Stromal cell of bone marrow (primary cell): ENCODE measurements at regions not wholly inside any gene's neighbourhood (a gene's known extent, or its start where the extent isn't known, plus 50 kb on each side); places are given as distances from the start of the nearest gene placed in this dataset.
"Not testable (repeated sequence)": the region's sequence is repeated elsewhere in the genome, so short reads cannot be mapped to it uniquely, and the experiment has no call there.

ENCODE experiments used
- DNase-seq: peaks from one replicate; pipeline ENCODE4 v3.0.0-alpha.2; 2012; ENCODE audit warnings: low read depth

- no peak for DNase-seq
Observed at GRCh38 chr1:83511146-83511726, 487.7 kb downstream of the TTLL7 start.

DNA sequence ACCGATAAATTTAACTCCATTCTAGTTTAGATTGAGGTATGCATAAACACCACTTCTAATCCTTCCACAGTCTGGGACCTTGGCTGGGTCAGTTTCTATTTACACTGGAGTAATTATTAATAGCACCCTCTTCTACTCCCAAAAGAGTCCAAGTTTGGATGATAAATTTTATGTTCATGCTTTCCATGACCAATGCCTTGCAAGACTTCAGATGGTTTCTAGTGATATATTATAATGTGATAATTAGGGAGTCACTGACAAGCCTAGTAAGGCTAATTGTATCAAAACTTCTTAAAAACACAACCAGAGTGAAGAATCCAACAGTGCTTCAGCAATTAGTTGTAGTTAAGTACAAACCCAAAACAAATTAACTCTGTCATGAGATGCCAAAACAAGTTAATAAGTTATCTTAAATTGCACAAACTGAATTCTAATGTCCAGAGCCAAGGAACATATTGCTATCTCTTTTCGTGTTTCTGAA lies 489.6 kb downstream of the TTLL7 start:
- DNase-seq = no peak

GRCh38 chr1:83508485-83509151 lies 490.3 kb downstream of the TTLL7 start:
- DNase-seq = peak; percentile 78

GRCh38 chr1:83505148-83505547 lies 493.8 kb downstream of the TTLL7 start:
- DNase-seq = no peak

GRCh38 chr1:83503153-83503552 lies 495.8 kb downstream of the TTLL7 start:
- no peak for DNase-seq

DNA sequence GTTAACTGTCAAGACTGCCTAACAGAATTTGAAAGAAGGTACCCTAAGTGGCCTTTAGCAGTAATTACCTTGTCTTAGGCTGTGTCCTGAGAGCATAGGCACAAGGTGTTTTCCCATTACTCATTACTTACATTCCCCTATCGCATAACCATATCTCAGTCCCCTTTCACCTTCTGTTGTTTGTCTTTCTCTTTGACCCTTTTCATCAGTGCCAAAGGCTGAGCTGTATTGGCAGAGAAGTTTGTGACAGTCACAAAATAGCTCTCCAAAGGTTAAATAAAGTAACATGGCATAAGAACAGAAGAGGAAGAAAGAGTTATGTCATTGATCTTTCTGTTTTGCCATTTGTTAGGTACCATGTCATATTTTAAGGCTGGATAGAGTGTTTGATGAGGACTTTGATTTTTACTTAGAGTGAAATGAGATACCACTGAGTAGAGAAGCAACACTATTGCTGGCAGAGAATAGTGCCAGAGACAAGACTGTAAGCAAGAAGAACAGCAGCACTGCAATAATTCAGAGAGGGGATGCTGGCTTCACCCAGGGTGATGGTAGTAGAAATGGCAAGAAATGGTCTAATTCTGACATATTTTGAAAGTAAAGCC lies 497.8 kb downstream of the TTLL7 start:
- DNase-seq = no peak

GRCh38 chr1:83500531-83500930 lies 498.4 kb downstream of the TTLL7 start:
- no peak for DNase-seq

GRCh38 chr1:83499998-83500397 lies 498.9 kb downstream of the TTLL7 start:
- no peak for DNase-seq

GRCh38 chr1:83497563-83497962 lies 501.4 kb downstream of the TTLL7 start:
- no peak for DNase-seq

DNA sequence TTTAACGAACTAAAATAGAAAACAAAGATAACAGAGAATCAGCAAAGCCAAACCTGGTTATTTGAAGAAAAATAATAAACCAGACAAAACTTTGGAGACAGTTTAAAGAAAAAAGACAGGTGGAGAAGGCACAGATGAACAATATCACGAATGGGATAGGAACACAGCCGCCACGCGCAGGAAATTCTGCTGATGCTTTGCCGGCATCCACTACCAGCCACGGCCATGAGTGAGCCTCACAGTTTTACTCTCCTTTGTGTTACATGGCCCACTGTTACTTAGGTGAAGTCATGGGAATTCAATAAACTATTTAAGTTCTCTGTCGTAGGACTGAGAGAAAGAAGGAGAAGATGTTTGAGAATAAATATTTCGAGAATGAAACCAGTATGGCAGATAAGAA lies 503.4 kb downstream of the TTLL7 start:
- no peak for DNase-seq

DNA sequence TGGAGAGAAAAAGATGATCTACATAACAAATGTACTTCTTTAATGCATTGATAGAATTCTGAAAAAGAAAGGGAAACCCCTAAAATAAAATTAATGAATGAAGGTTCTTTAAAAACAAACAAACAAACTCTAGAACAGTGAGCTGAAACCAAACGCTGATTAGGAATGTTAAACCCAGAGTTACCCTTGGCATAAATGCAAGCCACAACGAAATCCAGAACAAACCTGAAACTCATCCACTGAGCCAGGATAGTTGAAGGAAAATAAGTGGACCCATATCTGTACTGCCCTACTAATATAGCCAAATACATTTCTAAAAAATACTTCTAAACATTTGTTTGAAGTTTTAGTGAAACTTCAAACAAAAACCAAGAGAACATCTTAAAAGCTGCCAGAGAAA lies 505.3 kb downstream of the TTLL7 start:
- no peak for DNase-seq

GRCh38 chr1:83491930-83492329 lies 507.0 kb downstream of the TTLL7 start:
- no peak for DNase-seq

DNA sequence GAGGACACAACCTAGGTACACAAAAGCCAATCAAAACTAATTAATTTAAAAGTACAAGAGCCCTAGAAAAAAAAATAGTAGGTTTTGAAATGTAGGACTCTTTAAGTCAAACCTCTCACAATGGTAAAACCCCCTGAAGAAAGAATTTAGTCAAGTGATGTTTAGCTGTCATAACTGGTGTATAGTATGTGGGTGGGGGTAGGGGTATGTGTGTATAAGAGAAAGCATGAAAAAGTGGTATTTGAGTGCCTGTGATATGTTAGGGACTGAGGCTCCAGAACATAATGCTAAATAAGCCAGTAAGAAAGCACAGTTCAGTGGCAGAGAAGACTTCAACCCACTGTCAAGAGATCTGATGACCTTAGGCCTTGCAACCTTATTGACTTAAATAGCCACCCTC lies 507.9 kb downstream of the TTLL7 start:
- DNase-seq = no peak

DNA sequence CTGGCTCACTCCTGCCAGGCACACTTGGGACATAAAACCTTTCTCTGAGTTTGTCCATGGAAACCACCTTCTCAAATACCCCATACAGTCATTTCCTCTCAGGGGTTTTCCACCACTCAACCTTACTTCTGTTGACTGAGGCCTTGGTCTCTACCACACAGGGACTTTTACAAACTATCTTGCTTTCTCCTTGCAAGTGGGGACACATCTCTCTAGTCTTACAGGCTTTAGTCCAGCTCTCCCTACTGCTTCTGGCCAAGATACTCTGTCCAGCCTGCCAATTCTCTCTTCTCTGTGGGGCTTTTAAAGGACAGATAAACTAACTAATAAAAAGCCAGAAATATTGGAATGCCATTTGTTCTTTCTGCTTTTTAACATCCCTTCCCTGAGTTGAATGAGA lies 510.8 kb downstream of the TTLL7 start:
- not testable (repeated sequence) for DNase-seq

GRCh38 chr1:83487460-83487859 lies 511.5 kb downstream of the TTLL7 start:
- not testable (repeated sequence) for DNase-seq

GRCh38 chr1:83485314-83486019 lies 513.5 kb downstream of the TTLL7 start:
- DNase-seq = not testable (repeated sequence)

DNA sequence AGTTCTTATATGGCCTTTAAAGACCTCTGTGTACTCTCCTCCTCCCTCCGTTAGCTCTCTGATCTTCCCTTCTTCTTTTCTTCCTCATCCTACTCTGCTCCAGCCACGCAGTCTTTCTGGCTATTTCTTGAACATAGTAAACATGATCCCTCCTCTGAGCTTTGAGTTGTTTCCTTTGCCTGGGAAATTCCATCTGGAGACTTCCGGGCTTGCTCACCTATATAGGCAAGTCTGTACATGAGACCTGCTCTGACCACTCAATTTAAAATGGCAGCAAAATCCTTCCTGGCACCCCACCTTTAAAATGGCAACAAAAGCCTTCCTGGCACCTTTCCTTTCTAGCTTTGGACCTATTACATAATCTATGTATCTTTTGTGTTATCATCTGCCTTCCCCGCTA lies 517.6 kb downstream of the TTLL7 start:
- DNase-seq = not testable (repeated sequence)

- not testable (repeated sequence) for DNase-seq
Observed at GRCh38 chr1:83479591-83480239, 519.2 kb downstream of the TTLL7 start.

DNA sequence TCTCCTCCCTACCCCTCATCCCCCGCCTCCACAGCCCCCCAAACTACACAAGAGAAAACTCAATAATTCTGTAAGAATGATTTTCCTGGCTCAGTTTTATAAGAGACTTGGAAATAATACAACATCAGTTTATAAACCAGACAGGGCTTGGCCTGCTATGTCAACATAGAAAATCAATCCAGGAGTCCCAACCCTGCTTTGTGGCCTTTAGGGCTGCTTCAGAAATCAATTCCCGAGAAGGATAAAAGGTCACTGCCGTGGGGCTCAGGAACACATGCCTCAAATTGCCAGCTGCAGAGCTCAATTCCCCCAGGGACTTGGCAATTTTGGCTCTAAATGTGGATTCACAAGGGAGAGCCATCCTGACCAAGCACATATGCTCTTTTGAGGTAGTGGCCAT lies 520.8 kb downstream of the TTLL7 start:
- not testable (repeated sequence) for DNase-seq

GRCh38 chr1:83476518-83476917 lies 522.4 kb downstream of the TTLL7 start:
- not testable (repeated sequence) for DNase-seq

DNA sequence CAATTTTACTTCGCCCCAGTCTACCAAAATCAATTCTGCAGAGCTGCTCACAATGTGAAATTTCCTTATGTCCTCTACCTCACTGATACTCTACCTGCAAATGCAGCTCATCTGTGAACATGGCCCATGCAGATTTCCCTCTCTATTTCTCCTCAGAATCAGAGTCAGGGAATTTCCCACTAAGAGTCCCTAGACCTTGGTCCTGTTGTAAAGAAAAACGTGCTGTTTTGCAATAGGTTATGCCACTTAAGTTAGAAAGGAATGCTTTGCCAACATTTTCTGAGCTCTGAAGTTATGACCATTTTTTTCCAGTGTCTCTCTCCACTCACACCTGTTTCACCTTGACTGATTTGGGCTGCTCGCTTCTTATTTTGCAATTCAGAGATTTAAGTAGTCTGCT lies 524.0 kb downstream of the TTLL7 start:
- not testable (repeated sequence) for DNase-seq

DNA sequence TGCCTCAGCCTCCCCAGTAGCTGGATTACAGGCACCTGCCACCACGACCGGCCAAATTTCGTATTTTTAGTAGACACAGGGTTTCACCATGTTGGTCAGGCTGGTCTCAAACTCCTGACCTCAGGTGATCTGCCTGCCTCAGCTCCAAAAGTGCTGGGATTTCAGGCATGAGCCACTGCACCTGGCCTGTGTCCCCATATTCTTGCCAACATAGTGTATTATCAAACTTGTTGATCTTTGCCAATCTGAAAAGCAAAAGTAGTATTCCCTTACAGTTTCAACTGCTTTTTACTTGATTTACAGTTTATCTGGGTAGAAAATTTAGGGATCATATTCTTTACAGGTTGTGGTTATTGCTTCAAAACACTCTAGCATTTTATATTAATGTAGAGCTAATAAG lies 524.9 kb downstream of the TTLL7 start:
- not testable (repeated sequence) for DNase-seq
